ENCODE measurements at regions not wholly inside any gene's neighbourhood (a gene's known extent, or its start where the extent isn't known, plus 50 kb on each side); places are given as distances from the start of the nearest gene placed in this dataset.

DNA sequence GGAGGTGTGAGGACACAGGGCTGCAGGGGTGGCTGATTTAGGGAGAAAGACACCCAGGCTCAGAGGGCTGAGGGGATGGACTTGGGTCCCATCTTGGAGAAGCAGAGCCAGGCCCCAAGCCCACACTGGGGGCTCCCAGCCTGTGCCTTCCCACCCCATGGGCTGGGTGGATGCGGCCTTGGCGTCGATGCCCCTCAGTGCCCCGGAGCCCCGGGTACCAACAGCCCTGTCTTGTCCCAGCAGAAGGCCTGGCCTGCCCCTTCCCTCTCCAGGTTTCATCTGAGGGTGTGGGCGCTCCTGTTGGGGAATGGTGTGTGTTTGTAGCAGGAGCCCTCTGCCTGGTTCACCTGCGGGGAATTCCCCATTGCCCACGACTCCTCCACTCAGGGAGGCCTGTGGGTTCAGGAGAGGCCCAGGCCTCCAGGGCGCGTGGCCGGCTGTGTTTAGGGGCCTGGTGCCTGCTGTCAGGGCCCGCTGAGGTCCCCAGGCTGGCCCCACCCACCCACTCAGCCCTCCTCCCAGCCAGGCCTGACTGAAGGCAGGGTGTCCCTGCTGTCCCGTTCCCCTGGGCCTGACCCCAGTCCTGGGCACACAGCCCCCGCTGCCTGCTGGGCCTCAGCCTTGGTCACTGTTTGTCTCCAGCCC, 51.1 kb upstream of the BEGAIN start:
- no peaks in the 10 kb centered on the region for H3K36me3 Mint-ChIP-seq
- TF ChIP-seq, protein P1, sequence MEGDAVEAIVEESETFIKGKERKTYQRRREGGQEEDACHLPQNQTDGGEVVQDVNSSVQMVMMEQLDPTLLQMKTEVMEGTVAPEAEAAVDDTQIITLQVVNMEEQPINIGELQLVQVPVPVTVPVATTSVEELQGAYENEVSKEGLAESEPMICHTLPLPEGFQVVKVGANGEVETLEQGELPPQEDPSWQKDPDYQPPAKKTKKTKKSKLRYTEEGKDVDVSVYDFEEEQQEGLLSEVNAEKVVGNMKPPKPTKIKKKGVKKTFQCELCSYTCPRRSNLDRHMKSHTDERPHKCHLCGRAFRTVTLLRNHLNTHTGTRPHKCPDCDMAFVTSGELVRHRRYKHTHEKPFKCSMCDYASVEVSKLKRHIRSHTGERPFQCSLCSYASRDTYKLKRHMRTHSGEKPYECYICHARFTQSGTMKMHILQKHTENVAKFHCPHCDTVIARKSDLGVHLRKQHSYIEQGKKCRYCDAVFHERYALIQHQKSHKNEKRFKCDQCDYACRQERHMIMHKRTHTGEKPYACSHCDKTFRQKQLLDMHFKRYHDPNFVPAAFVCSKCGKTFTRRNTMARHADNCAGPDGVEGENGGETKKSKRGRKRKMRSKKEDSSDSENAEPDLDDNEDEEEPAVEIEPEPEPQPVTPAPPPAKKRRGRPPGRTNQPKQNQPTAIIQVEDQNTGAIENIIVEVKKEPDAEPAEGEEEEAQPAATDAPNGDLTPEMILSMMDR (conservative IDR thresholded peaks at IDR 0.05), result no peak
- no peaks in the 10 kb centered on the region for H3K9me3 Mint-ChIP-seq
- DNase-seq (ENCODE audit: extremely low spot score, unreplicated experiment), result no peak
- peaks cover 20% of the 10 kb centered on the region for H3K27me3 Mint-ChIP-seq
- H3K4me3 Mint-ChIP-seq, result no peak overlapping the region
- peaks cover 4% of the 10 kb centered on the region for H3K4me1 Mint-ChIP-seq (ENCODE audit: unreplicated experiment)
- H3K27ac Mint-ChIP-seq, result no peak overlapping the region

DNA sequence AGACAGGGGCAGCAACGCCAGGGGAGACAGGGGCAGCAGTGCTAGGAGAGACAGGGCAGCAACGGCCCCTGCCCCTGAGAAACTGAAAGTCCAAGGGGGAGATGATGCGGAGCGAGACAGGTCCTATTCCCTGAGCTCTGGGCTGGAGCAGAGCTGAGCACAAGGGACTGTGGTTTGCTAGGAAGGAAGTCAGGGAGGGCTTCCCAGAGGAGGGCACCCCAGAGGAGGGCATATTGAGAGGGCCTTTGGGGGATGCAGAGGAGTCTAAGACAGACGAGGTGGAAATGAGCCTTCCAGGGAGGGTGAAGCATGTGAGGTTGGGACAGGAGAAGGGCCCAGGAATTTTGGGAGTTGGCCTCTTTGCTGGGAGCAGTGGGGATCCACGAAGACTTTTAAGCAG, 52.1 kb upstream of the BEGAIN start:
- no peaks in the 10 kb centered on the region for H3K36me3 Mint-ChIP-seq
- H3K27ac Mint-ChIP-seq, result no peak overlapping the region
- H3K9me3 Mint-ChIP-seq, result no peaks in the 10 kb centered on the region
- H3K4me3 Mint-ChIP-seq, result no peak overlapping the region
- H3K4me1 Mint-ChIP-seq (ENCODE audit: unreplicated experiment), result peaks cover 4% of the 10 kb centered on the region
- TF ChIP-seq, protein P1 (conservative IDR thresholded peaks at IDR 0.05), result no peak
- DNase-seq (ENCODE audit: extremely low spot score, unreplicated experiment), result no peak
- peaks cover 15% of the 10 kb centered on the region for H3K27me3 Mint-ChIP-seq

DNA sequence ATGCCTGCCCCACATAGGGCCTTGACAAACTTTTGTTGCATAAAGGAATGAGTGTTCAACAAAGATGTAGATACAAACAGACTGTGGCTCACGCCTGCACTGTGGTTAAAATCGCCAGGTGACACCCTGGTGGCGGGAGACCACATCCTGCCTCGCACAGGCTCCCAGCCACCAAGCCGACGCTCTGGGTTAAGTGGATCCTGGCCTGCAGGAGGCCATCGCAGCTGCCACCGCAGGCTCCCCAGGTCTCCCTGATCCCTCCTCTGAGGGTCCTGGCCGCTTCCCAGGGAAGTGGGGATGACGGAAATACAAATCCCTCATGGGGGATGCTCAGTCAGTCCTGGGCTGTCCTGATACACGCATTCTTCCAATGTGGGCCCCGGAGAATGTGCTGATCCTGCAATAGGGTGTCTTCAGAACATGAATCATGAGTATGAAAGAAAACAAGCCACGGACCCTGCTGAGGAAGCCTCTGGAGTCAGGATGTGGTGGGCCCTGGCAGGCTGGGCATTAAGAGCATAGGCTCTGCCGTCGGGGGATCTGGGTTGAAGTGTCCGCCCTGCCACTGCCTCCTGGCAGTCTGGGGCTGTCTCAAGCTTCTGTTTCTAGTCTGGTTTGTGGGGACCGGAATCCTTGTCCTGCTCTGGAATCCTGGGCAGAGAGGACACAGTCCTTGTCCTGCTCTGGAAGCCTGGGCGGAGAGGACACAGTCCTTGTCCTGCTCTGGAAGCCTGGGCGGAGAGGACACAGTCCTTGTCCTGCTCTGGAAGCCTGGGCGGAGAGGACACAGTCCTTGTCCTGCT, 53.5 kb upstream of the BEGAIN start:
- Mint-ChIP-seq H3K36me3 (no peaks in the 10 kb centered on the region), H3K9me3 (peaks cover under 1% of the 10 kb centered on the region), H3K27ac (no peak overlapping the region), H3K27me3 (peaks cover 8% of the 10 kb centered on the region), H3K4me1 (ENCODE audit: unreplicated experiment) (peaks cover 13% of the 10 kb centered on the region), H3K4me3 (no peak overlapping the region)
- TF ChIP-seq, protein P1 (conservative IDR thresholded peaks at IDR 0.05), result no peak
- DNase-seq (ENCODE audit: extremely low spot score, unreplicated experiment), result no peak

DNA sequence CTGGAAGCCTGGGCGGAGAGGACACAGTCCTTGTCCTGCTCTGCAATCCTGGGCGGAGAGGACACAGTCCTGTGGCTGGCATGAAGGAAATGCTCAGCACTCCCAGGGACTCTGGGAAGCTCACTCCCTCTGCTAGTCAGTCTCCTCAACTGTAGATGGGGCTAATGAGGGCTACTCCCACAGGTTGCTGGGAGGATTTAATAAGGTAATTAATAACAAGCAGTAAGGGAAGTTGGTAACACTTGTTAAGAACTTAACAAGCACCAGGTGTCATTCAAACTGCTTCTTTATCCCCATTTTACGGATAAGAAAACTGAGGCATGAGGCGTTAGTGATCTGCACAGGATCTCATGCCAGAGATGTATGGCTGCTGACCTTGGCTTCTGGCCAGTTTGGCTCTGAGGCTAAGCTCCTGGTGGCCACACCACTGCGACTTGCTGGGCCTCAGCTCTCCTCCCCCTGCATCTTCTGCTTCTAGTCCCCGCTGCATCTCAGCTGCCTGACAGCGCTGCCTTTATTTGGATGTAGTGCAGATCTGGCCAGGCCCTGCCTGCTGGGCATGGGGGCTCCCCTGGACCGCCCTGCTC, 54.1 kb upstream of the BEGAIN start:
- no peak overlapping the region for H3K4me3 Mint-ChIP-seq
- peaks cover 11% of the 10 kb centered on the region for H3K27me3 Mint-ChIP-seq
- H3K36me3 Mint-ChIP-seq, result no peaks in the 10 kb centered on the region
- H3K4me1 Mint-ChIP-seq (ENCODE audit: unreplicated experiment), result peaks cover 17% of the 10 kb centered on the region
- H3K27ac Mint-ChIP-seq, result no peak overlapping the region
- TF ChIP-seq, protein P1 (conservative IDR thresholded peaks at IDR 0.05), result no peak
- H3K9me3 Mint-ChIP-seq, result peaks cover 4% of the 10 kb centered on the region
- no peak for DNase-seq (ENCODE audit: extremely low spot score, unreplicated experiment)

DNA sequence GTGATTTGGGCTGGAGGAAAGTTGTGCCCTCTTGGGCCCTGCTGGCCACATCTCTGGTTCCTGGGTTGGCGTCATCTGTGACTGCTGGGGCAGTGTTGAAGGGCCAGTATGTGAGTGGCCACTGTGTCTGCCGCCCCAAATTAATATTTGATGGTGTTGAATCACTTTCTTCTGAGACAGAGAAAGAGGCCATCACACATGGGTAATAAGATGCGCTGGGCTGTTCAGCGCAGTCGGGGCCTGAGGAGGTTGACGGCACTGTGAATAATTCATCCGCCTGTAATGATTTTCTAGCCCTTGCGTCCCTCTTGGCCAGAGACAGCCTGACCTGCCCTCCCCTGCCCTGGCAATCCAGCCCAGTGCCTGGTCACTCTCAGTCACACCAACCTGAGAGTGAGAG, 56.2 kb upstream of the BEGAIN start:
- no peak overlapping the region for H3K4me3 Mint-ChIP-seq
- no peak for DNase-seq (ENCODE audit: extremely low spot score, unreplicated experiment)
- peaks cover 8% of the 10 kb centered on the region for H3K27me3 Mint-ChIP-seq
- TF ChIP-seq, protein P1 (conservative IDR thresholded peaks at IDR 0.05), result no peak
- H3K27ac Mint-ChIP-seq, result no peak overlapping the region
- peaks cover 4% of the 10 kb centered on the region for H3K9me3 Mint-ChIP-seq
- peaks cover 17% of the 10 kb centered on the region for H3K4me1 Mint-ChIP-seq (ENCODE audit: unreplicated experiment)
- H3K36me3 Mint-ChIP-seq, result no peaks in the 10 kb centered on the region

Data from type B pancreatic cell (in vitro differentiated cells).